Type B pancreatic cell (in vitro differentiated cells): ENCODE measurements at regions not wholly inside any gene's neighbourhood (a gene's known extent, or its start where the extent isn't known, plus 50 kb on each side); places are given as distances from the start of the nearest gene placed in this dataset.

Experiments
- DNase-seq: peaks from one replicate; pipeline ENCODE4 v3.0.0; 2021; ENCODE audit warnings: mixed read lengths; ENCODE audit not compliant: unreplicated experiment; ENCODE audit errors: extremely low spot score
- H3K27ac Mint-ChIP-seq: 2 replicates; pipeline ENCODE4 v1.8.0; 2021; ENCODE audit warnings: mild to moderate bottlenecking, mixed read lengths
- H3K27me3 Mint-ChIP-seq: 2 replicates; pipeline ENCODE4 v1.8.0; 2021; ENCODE audit warnings: mixed read lengths
- H3K36me3 Mint-ChIP-seq: 2 replicates; pipeline ENCODE4 v1.8.0; 2021; ENCODE audit warnings: mixed read lengths
- H3K4me1 Mint-ChIP-seq: one replicate; pipeline ENCODE4 v1.8.0; 2021; ENCODE audit warnings: mixed read lengths; ENCODE audit not compliant: unreplicated experiment
- H3K4me3 Mint-ChIP-seq: 2 replicates; pipeline ENCODE4 v1.8.0; 2021; ENCODE audit warnings: mild to moderate bottlenecking, mixed read lengths
- H3K9me3 Mint-ChIP-seq: 2 replicates; pipeline ENCODE4 v1.8.0; 2021; ENCODE audit warnings: mixed read lengths
- TF ChIP-seq, protein P1 (sequence below): fragments of 200-600 bp; sonication (generic); conservative IDR thresholded peaks from 2 replicates; pipeline ENCODE4 v1.5.0; 2021; ENCODE audit warnings: antibody characterized with exemption, mild to moderate bottlenecking

GRCh38 chr13:62040078-62040477 lies 624.4 kb upstream of the PCDH20 start:
- DNase-seq = no peak
- TF ChIP-seq, protein P1, sequence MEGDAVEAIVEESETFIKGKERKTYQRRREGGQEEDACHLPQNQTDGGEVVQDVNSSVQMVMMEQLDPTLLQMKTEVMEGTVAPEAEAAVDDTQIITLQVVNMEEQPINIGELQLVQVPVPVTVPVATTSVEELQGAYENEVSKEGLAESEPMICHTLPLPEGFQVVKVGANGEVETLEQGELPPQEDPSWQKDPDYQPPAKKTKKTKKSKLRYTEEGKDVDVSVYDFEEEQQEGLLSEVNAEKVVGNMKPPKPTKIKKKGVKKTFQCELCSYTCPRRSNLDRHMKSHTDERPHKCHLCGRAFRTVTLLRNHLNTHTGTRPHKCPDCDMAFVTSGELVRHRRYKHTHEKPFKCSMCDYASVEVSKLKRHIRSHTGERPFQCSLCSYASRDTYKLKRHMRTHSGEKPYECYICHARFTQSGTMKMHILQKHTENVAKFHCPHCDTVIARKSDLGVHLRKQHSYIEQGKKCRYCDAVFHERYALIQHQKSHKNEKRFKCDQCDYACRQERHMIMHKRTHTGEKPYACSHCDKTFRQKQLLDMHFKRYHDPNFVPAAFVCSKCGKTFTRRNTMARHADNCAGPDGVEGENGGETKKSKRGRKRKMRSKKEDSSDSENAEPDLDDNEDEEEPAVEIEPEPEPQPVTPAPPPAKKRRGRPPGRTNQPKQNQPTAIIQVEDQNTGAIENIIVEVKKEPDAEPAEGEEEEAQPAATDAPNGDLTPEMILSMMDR = no peak
- Mint-ChIP-seq H3K4me1 (no peaks in the 10 kb centered on the region), H3K36me3 (no peaks in the 10 kb centered on the region), H3K4me3 (no peak overlapping the region), H3K9me3 (no peaks in the 10 kb centered on the region), H3K27ac (no peak overlapping the region), H3K27me3 (no peaks in the 10 kb centered on the region)

- Mint-ChIP-seq H3K9me3 (no peaks in the 10 kb centered on the region), H3K36me3 (no peaks in the 10 kb centered on the region), H3K4me3 (no peak overlapping the region), H3K27ac (no peak overlapping the region), H3K4me1 (peaks cover 7% of the 10 kb centered on the region), H3K27me3 (no peaks in the 10 kb centered on the region)
- TF ChIP-seq, protein P1 = no peak
- DNase-seq = no peak
Observed at GRCh38 chr13:62038214-62038613, 622.6 kb upstream of the PCDH20 start.

GRCh38 chr13:62035981-62036380 lies 620.3 kb upstream of the PCDH20 start:
- DNase-seq = no peak
- TF ChIP-seq, protein P1 = no peak
- peaks cover 11% of the 10 kb centered on the region for H3K4me1 Mint-ChIP-seq
- H3K27me3 Mint-ChIP-seq = no peaks in the 10 kb centered on the region
- H3K9me3 Mint-ChIP-seq = no peaks in the 10 kb centered on the region
- H3K27ac Mint-ChIP-seq = no peak overlapping the region
- H3K4me3 Mint-ChIP-seq = no peak overlapping the region
- no peaks in the 10 kb centered on the region for H3K36me3 Mint-ChIP-seq

DNA sequence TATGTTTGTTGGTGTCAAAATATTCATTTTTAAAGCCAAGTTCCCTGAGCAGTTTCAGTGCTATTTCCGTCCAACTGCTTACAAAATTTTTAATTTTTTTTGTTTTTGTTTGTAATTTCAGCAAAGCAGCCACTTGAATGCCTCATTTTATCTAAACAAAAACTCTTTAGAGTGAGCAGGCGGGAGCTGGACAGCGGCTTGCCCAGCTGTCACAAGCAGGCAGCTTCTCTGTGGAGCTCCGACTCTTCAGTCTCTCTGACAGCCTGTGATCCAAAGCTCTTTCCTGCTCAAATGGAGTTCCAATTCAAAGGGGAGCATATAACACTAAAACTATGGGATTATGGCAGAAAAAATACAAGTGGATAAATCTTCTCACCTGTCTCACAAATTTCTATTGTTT lies 618.3 kb upstream of the PCDH20 start:
- H3K27ac Mint-ChIP-seq = no peak overlapping the region
- peaks cover 11% of the 10 kb centered on the region for H3K4me1 Mint-ChIP-seq
- H3K4me3 Mint-ChIP-seq = no peak overlapping the region
- TF ChIP-seq, protein P1 = no peak
- DNase-seq = no peak
- no peaks in the 10 kb centered on the region for H3K36me3 Mint-ChIP-seq
- H3K27me3 Mint-ChIP-seq = no peaks in the 10 kb centered on the region
- no peaks in the 10 kb centered on the region for H3K9me3 Mint-ChIP-seq

GRCh38 chr13:62022369-62022768 lies 606.7 kb upstream of the PCDH20 start:
- H3K27ac Mint-ChIP-seq = no peak overlapping the region
- no peak for DNase-seq
- TF ChIP-seq, protein P1 = no peak
- H3K9me3 Mint-ChIP-seq = no peaks in the 10 kb centered on the region
- H3K27me3 Mint-ChIP-seq = no peaks in the 10 kb centered on the region
- no peaks in the 10 kb centered on the region for H3K36me3 Mint-ChIP-seq
- no peak overlapping the region for H3K4me3 Mint-ChIP-seq
- H3K4me1 Mint-ChIP-seq = no peaks in the 10 kb centered on the region

- Mint-ChIP-seq H3K4me3 (no peak overlapping the region), H3K4me1 (no peaks in the 10 kb centered on the region), H3K9me3 (no peaks in the 10 kb centered on the region), H3K27me3 (no peaks in the 10 kb centered on the region), H3K27ac (no peak overlapping the region), H3K36me3 (no peaks in the 10 kb centered on the region)
- TF ChIP-seq, protein P1 = no peak
- no peak for DNase-seq
Observed at GRCh38 chr13:62019858-62020257, 604.2 kb upstream of the PCDH20 start.
